ENCODE measurements at regions not wholly inside any gene's neighbourhood (a gene's known extent, or its start where the extent isn't known, plus 50 kb on each side); places are given as distances from the start of the nearest gene placed in this dataset.

DNA sequence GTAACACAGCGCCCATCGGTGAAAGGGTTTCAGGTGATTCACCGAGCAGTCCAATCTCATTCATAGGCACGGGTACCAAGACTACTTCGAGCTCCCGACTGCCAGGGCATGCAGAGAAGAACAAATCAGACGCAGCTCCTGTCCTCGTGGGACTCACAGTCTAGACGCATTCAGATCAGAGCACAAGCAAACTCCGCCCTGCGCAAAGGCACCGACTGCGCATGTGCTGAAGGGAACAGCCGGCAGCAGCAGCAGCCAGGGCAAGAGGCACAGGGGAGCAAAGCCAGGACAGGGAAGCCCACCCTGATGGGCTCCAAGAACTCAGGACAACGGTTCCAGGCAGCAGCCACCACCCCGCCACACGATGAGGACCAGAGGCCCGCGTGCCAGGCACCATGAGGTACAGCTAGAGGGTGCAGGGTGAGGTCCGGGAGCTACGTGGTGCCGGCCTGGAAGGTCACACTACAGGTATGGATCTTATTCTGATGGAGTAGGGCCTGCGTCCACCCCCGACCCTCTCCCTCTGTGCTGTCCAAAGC is 315.7 kb downstream of the FOXL1 start:
- DNase-seq = no peak

- no peak for DNase-seq
Measured at GRCh38 chr16:86894925-86895324, 316.6 kb downstream of the FOXL1 start.

GRCh38 chr16:86895606-86896005 is 317.3 kb downstream of the FOXL1 start:
- no peak for DNase-seq

DNA sequence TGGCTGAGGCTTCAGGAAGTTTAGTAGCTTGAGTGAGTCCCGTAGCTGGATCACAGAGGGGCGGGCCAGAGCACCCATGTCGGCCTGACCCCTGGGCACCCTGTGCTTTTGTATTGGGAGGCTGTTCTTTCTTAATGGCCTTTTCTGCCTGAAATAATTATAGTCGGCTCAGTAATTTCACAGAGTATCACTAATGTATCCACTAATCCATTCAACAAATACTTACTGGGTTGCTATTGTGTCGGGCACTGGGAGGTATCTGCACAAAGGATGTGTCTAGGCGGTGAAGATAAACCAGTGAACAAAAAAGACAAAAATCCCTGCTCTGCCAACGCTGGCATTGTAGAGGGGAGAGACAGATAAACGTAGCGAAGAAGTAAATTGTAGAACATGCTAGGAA is 318.6 kb downstream of the FOXL1 start:
- no peak for DNase-seq

DNA sequence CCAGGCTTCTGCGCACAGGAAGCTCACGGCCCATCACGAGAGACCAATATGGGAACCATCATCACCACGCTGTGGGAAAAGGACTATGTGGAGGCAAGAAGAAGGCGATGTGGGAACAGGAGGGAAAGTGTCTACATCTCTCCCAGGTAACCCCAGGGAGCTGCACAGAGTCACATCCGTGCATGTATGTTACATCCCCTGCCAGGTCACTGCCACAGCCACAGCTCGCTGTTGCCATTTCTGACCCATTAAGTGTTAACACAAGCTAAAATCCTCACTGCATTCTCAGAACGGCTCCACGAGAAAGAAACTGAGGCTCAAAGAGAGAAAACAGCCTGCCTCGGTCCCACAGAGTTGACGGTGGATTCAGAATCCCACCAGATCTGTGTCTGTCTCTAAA is 319.1 kb downstream of the FOXL1 start:
- DNase-seq = no peak

GRCh38 chr16:86898386-86898785 is 320.0 kb downstream of the FOXL1 start:
- DNase-seq = no peak

- DNase-seq = no peak
Measured at GRCh38 chr16:86899151-86899550, 320.8 kb downstream of the FOXL1 start.

- no peak for DNase-seq
Measured at GRCh38 chr16:86899757-86900156, 321.4 kb downstream of the FOXL1 start.

GRCh38 chr16:86901483-86901882 is 323.1 kb downstream of the FOXL1 start:
- DNase-seq = no peak

DNA sequence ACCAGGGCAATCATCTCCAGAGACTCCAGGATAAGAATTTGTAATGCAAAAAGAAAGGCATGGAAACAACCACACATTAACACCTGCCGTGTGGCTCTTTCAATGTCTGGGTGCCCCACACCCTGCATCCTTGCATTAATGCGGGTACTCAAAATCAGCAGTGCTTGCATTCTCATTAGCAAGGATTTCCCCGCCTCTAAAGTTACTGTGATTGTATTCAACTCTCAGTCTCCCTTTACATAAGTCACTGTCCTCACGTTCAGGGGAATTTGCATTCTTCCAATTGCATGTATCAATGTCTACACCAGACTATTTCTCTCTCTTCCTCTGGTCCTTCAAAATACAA is 324.3 kb downstream of the FOXL1 start:
- no peak for DNase-seq

DNA sequence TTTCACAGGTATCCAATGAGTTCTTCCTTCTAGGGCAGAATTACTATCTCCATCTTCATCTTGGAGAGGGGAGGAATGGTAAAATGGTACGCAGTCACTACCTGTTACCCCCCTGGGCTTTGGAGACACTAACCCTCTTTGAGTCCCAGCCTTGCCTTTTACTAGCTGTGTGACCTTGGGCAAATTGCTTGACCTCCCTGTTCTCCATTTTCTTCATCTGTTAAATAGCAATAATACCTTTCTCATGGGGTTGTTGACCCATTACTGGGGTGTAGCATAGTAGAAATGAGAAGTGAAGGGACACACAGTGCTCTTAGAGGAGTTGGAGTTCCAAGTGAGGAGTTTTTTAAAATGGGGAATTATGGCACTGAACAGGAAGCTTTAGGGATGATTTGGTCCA is 324.7 kb downstream of the FOXL1 start:
- DNase-seq = no peak

GRCh38 chr16:86905302-86905701 is 327.0 kb downstream of the FOXL1 start:
- no peak for DNase-seq

DNA sequence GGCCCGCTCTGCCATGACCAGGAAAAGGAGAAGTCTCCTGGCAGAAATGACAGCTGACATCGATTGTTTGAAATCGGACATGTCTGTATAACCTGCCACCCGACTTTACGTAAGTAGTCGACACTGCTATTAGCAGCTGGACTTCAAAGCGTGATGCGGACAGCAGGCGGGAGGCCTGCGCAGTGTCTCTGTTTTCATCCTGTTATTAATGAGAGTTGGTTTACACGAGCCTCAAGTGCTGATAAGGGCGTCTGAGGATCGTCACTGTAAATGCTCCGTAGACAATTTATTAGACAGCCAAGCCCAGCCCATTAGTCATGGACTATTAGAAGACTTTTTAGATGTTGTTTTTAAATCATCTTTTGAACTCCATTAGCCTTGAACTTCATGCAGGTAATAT is 328.3 kb downstream of the FOXL1 start:
- DNase-seq = no peak

GRCh38 chr16:86909359-86910160 is 331.2 kb downstream of the FOXL1 start:
- no peak for DNase-seq

GRCh38 chr16:86910161-86910769 is 331.9 kb downstream of the FOXL1 start:
- no peak for DNase-seq

DNA sequence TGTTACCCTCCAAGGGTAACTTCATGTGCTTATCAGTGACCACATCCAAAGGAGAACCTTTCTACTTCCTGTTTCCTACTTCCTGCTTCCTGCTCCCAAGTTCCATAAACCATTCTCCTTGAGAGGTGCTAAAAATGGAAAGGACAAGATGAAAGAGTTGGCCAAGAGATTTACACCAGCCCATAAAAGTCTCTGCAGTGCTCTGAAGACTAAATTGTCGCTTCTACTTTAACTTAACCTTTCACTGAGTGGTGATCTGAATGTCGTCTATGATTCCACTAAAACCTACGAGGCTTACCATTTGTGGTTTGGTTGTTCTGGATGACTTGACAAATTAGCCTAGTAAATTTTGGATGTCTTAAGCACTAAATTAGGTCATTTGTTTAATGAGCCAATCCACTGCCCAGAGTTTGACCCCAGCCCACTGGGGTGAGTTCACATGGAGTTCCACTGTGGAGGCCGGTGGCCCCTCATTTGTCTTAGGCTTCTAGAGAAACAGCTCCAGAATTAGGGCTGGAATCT is 333.1 kb downstream of the FOXL1 start:
- DNase-seq = no peak

DNA sequence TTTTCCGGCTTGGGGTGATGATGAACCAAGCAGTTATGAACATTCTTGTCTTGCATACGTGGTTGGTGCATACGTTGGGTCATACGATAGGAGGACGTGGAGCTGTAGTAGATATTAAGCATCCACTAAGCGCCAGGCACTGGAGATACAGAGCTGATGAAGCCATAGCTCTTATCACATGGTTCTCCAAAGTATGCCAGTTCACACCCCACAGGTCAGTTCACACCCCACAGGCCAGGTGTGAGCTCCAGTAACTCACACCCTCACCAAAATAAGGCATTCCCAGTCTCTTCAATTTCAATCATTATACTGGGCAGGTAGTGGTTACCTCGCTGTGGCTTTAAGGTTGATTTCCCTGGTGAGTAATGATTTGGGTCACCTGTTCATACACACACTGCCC is 335.5 kb downstream of the FOXL1 start:
- DNase-seq = no peak

DNA sequence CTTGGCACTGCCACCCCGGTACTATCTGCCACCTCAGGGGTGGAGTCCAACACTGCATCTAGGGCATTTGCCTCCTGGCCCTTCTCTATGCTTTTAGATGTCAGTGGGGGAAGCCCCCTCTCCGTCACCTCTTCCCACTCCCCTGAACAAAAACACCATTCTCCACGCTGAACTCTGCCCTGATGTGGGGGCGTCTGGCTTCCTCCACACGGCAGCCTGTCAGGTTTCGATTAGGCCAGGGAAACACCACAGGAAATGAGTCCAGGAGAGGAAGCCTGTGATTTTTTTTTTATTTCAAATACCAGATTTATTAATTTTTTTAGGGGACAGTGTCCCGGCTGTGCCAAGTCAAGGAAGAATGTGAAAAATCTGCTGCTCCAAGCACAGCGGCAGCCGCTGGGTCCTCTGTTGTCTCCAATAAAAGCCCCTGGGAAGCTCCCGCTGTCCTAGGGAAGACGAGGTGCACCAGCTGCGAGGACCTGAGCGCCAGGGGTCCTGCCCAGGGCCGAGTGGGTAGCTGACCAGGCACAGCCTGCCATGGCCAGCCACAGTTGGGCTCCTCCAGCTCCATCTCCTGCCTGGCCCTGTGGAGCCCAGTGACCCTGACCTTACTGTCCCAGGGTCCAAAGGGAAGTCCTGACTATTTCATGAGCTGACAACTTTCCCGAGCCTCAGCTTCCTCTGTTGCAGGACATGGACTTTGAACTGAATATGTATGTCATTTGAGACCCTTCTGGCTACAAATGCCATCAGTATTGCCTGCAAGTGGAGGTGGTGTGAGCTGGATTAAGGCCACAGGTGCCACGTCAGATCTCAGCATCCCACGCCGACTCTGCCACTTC is 336.7 kb downstream of the FOXL1 start:
- DNase-seq = no peak

DNA sequence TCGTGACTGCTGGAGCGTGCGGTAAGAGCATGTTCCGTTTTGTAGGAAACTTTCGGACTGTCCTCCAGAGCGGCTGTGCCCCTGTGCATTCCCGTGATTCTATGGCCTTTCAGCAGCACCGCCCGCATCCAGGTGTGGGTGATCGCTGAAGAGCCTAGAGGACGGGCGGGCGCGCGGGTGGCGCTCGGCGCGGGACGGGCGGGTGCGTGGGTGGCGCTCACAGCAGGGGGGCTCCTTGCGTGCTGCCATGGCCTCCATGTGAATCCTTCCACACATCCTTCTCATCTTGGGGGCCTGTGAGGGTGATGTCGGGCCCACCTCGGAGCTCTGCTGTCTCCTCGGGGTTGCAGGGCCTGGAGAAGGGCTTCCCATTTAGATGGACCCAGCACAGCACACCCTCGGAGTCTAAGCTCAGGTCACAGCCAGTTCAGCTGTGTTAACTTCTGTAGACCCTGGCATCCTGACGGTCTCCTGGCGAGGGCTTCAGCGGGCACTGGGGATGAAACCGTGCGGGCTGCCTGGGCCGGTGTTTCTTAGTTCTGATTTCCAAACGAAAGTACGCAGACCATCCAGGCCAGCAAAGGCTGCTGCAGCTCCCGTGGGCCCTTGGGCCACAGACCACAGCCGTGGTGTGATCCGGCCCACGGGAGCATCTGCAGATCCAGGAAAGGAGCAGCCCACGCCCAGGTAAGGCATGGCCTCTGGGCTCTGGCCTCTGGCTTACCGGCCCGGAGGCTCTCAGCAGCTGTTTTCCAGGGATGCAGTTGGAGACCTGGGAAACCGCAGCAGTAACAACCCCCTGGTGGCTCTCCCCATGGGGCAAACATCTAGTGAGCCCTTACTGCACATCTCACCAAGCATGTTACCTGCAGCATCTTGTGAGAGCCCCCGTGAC is 339.4 kb downstream of the FOXL1 start:
- DNase-seq = no peak

DNA sequence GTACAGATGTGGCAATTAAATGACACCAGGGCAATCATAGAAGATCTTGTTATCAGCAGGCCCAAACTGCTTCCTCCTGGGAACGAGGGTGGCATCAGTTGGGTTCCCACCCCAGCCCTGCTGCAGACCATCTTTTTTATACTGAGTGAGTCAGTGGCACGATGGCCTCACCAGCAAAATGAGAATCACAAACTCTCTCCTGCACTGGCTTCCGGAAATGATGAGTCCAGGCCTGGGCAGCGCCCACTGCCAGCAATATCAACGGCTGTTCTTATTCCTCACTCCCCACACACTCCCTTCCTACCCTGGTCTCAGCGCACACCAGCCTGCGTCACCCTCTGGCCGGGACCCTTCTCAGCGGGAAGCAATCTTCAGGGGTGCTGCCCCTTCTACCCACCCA is 340.3 kb downstream of the FOXL1 start:
- DNase-seq = no peak

DNA sequence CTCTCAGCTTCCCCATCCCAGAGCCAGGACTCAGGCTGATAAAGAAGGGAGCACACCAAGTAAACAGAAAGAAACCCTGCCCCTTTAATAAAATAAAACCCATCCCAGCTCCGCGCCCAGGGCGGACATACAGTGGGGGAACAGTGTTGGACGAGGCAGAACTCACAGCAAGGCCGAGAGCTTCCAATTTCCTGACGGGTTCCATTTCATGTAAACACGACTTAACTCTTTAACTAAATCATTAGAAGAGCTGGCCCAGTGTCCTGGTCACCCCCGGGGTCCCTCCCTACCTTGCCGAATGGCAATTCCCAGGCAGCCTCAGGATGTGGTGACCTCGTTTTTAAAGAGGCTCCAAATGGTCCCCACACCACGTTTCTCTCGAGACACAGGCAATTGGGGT is 340.7 kb downstream of the FOXL1 start:
- DNase-seq = no peak

DNA sequence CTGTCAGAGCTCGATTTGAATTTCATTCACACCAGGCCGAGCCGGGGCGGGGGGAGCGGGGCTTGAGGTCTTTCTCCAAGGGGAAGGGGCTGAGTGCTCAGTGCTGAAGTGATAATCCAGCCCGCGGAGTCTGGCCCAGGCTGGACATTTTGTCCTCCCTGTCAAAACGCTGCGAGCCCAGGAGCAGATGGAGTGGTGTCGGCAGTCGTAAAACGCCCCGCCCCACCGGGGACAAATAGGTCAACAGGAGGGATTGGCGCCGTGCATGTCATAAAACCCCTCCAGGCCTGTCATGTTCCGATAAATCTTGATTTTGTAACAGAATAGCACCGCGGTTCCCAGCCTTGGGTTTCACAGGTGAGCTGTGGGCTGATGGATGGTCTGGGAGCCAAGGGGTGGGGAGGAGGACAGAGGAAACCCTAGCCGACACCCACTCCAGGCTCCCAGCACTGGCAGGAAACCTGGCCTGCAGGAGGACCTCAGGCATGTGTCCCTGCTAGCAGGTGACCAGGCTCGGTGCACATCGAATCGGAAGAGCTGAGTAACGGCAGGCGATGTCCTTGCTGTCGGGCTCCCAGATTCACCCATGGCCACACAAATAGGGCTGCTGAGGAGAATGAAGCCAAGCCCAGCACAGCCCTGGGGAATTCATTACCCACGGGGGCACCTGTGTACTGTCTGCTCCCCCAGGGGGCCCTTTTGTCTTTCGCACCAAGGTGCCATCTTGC is 341.4 kb downstream of the FOXL1 start:
- no peak for DNase-seq
